SK-N-SH (cell line): ENCODE measurements at regions not wholly inside any gene's neighbourhood (a gene's known extent, or its start where the extent isn't known, plus 50 kb on each side); places are given as distances from the start of the nearest gene placed in this dataset.

Source experiments
- CTCF ChIA-PET: fragments of 300-600, 350-600 bp; formaldehyde crosslinking; extraction: SDS; loops from one replicate; lab custom pipeline; 2021; lab: Yijun Ruan, JAX
- POLR2A ChIA-PET: fragments of 350-600 bp; sonication (Branson Sonifier 250); formaldehyde crosslinking; extraction: SDS; loops from one replicate; lab custom pipeline; 2020; ENCODE audit warnings: antibody characterized with exemption, inconsistent platforms; lab: Yijun Ruan, JAX
- DNase-seq: peaks from one replicate; pipeline ENCODE4 v3.0.0; 2012
- H2AFZ ChIP-seq: fragments of 200-600 bp; sonication (generic); 2 replicates; pipeline ENCODE4 v1.8.1; 2016; ENCODE audit warnings: antibody characterized with exemption, mild to moderate bottlenecking, low read depth
- H3F3A ChIP-seq: fragments of 200-600 bp; sonication (generic); replicated peaks from 2 replicates; pipeline ENCODE3; 2016; ENCODE audit warnings: antibody characterized with exemption, mild to moderate bottlenecking; ENCODE audit not compliant: insufficient read depth
- H3K27ac ChIP-seq, 2 experiments: fragments of 200-500 bp in 1 of 2; fragments of 200-600 bp in 1 of 2; sonication (Bioruptor generic) in 1 of 2; sonication (generic), shearing (Covaris generic) in 1 of 2; 2 replicates each; pipeline versions ENCODE4 v1.5.1 to v1.6.1; 2014 to 2016; ENCODE audit warnings: low read depth in 2 of 2, inconsistent platforms in 1 of 2, low read length in 1 of 2, mild to moderate bottlenecking in 1 of 2, mixed read lengths in 1 of 2
- H3K27me3 ChIP-seq: fragments of 200-600 bp; sonication (generic), shearing (Covaris generic); 2 replicates; pipeline ENCODE4 v1.6.1; 2016; ENCODE audit warnings: mixed run types; ENCODE audit not compliant: insufficient read depth
- H3K36me3 ChIP-seq, 2 experiments: fragments of 200-500 bp in 1 of 2; fragments of 200-600 bp in 1 of 2; sonication (Bioruptor generic) in 1 of 2; sonication (generic) in 1 of 2; replicated peaks in 1 of 2; 2 replicates each; pipeline versions ENCODE3 to v1.5.1; 2014 to 2016; ENCODE audit warnings: low read length in 1 of 2, mild to moderate bottlenecking in 1 of 2; ENCODE audit not compliant: insufficient read depth in 2 of 2, control insufficient read depth in 1 of 2
- H3K4me1 ChIP-seq, 2 experiments: fragments of 200-500 bp in 1 of 2; fragments of 200-600 bp in 1 of 2; sonication (Bioruptor generic) in 1 of 2; sonication (generic), shearing (Covaris generic) in 1 of 2; 2 replicates each; pipeline versions ENCODE4 v1.5.1 to v1.6.1; 2014 to 2016; ENCODE audit warnings: low read depth in 1 of 2, low read length in 1 of 2, mixed run types in 1 of 2; ENCODE audit not compliant: insufficient read depth in 2 of 2, control insufficient read depth in 1 of 2
- H3K4me2 ChIP-seq: fragments of 200-600 bp; sonication (generic), shearing (Covaris generic); 2 replicates; pipeline ENCODE4 v1.6.1; 2017; ENCODE audit warnings: mixed run types
- H3K4me3 ChIP-seq, 2 experiments: fragments of 200-500 bp in 1 of 2; fragments of 200-600 bp in 1 of 2; sonication (Bioruptor generic) in 1 of 2; sonication (generic), shearing (Covaris generic) in 1 of 2; 2 replicates each; pipeline versions ENCODE4 v1.5.1 to v1.8.1; 2014 to 2016; ENCODE audit warnings: low read depth in 2 of 2, inconsistent platforms in 1 of 2, low read length in 1 of 2, mild to moderate bottlenecking in 1 of 2, mixed read lengths in 1 of 2, moderate library complexity in 1 of 2
- H3K79me2 ChIP-seq: fragments of 200-600 bp; sonication (generic); 2 replicates; pipeline ENCODE4 v1.8.1; 2017; ENCODE audit warnings: mild to moderate bottlenecking; ENCODE audit not compliant: insufficient read depth
- H3K9ac ChIP-seq: fragments of 200-600 bp; sonication (generic); 2 replicates; pipeline ENCODE4 v1.6.1; 2017; ENCODE audit warnings: mixed run types
- H3K9me2 ChIP-seq: fragments of 200-600 bp; sonication (generic); 2 replicates; pipeline ENCODE4 v1.6.1; 2017; ENCODE audit warnings: mixed run types
- H3K9me3 ChIP-seq: fragments of 200-600 bp; sonication (generic); 2 replicates; pipeline ENCODE4 v1.6.1; 2017; ENCODE audit warnings: mixed run types, mild to moderate bottlenecking, moderate library complexity
- H4K20me1 ChIP-seq: fragments of 200-600 bp; sonication (generic); 2 replicates; pipeline ENCODE4 v1.6.1; 2017; ENCODE audit warnings: mild to moderate bottlenecking, mixed run types; ENCODE audit not compliant: insufficient read depth
- CHD2 ChIP-seq: fragments of 150-350 bp; IDR thresholded peaks from 2 replicates; pipeline ENCODE4 v1.6.1; 2018; ENCODE audit warnings: low read length; ENCODE audit not compliant: partially characterized antibody
- ELF1 ChIP-seq: IDR thresholded peaks from 2 replicates; pipeline ENCODE4 v1.4.0; 2012
- EP300 ChIP-seq, 2 experiments: IDR thresholded peaks; 2 replicates each; pipeline versions ENCODE4 v1.4.0 to v1.6.1; 2012; ENCODE audit warnings: borderline replicate concordance in 1 of 2, low read depth in 1 of 2, low read length in 1 of 2
- FOXM1 ChIP-seq: IDR thresholded peaks from 2 replicates; pipeline ENCODE4 v1.4.0; 2012; ENCODE audit warnings: low read depth, mild to moderate bottlenecking
- GABPA ChIP-seq: IDR thresholded peaks from 2 replicates; pipeline ENCODE4 v1.4.0; 2012; ENCODE audit warnings: low read depth, mild to moderate bottlenecking
- GATA2 ChIP-seq: sonication (generic); formaldehyde crosslinking; IDR thresholded peaks from 2 replicates; pipeline ENCODE4 v1.5.0; 2020; ENCODE audit warnings: mild to moderate bottlenecking, missing genetic modification reagents
- NFIC ChIP-seq: IDR thresholded peaks from 2 replicates; pipeline ENCODE4 v1.4.0; 2012; ENCODE audit warnings: borderline replicate concordance
- RAD21 ChIP-seq: IDR thresholded peaks from 2 replicates; pipeline ENCODE4 v1.6.1; 2012; ENCODE audit warnings: mild to moderate bottlenecking, low read length
- RCOR1 ChIP-seq: fragments of 150-350 bp; IDR thresholded peaks from 2 replicates; pipeline ENCODE4 v1.6.1; 2017; ENCODE audit warnings: antibody characterized with exemption, low read length
- RFX5 ChIP-seq: IDR thresholded peaks from 2 replicates; pipeline ENCODE4 v1.6.1; 2012; ENCODE audit warnings: mild to moderate bottlenecking, improper control_type of control experiment, low read length
- RXRA ChIP-seq: IDR thresholded peaks from 2 replicates; pipeline ENCODE4 v1.4.0; 2012; ENCODE audit warnings: low read depth, mild to moderate bottlenecking, borderline replicate concordance
- SMC3 ChIP-seq: IDR thresholded peaks from 2 replicates; pipeline ENCODE4 v1.6.1; 2012; ENCODE audit warnings: low read depth, low read length, improper control_type of control experiment
- TAF1 ChIP-seq: IDR thresholded peaks from 2 replicates; pipeline ENCODE4 v1.6.1; 2012; ENCODE audit warnings: low read depth, mild to moderate bottlenecking, low read length, moderate library complexity, borderline replicate concordance
- TCF12 ChIP-seq: IDR thresholded peaks from 2 replicates; pipeline ENCODE4 v1.4.0; 2012
- YY1 ChIP-seq: IDR thresholded peaks from 2 replicates; pipeline ENCODE4 v1.4.0; 2012; ENCODE audit warnings: low read depth, mild to moderate bottlenecking
- WGBS: methylation state at CpG from one replicate; pipeline ENCODE4 v1.1.6; 2017; ENCODE audit warnings: low lambda C conversion rate; 5-methylcytosine and 5-hydroxymethylcytosine counted together
- TF ChIP-seq, protein P1 (sequence below): IDR thresholded peaks from 2 replicates; pipeline ENCODE4 v1.4.0; 2012; ENCODE audit warnings: low read depth, borderline replicate concordance
- TF ChIP-seq, protein P2 (sequence below): IDR thresholded peaks from 2 replicates; pipeline ENCODE4; 2012
- TF ChIP-seq, protein P3 (sequence below): fragments of 150-350 bp; IDR thresholded peaks from 2 replicates; pipeline ENCODE4 v1.6.1; 2016; ENCODE audit warnings: mild to moderate bottlenecking, low read depth, low read length

GRCh38 chr3:64393193-64393592 lies 167.9 kb upstream of the PRICKLE2 start:
- CTCF ChIA-PET, result interaction anchor here (1.2 to 2.2 kb wide), 4 partner anchors 13 to 363 kb away, joined by 5 to 8 read pairs (median 6); no protein-coding TSS in a partner anchor
- no peaks in the 10 kb centered on the region for H3K79me2 ChIP-seq

GRCh38 chr3:64392001-64392400 lies 166.7 kb upstream of the PRICKLE2 start:
- Histone ChIP-seq H2AFZ (no peak overlapping the region), H3K36me3 (no peaks in the 10 kb centered on the region), H4K20me1 (no peaks in the 10 kb centered on the region), H3K4me2 (no peak overlapping the region), H3F3A (no peaks in the 10 kb centered on the region), H3K9me3 (no peaks in the 10 kb centered on the region), H3K4me3 (no peak overlapping the region), H3K27ac (no peak overlapping the region), H3K9me2 (no peaks in the 10 kb centered on the region), H3K79me2 (no peaks in the 10 kb centered on the region), H3K9ac (no peak overlapping the region), H3K27me3 (no peaks in the 10 kb centered on the region), H3K4me1 (peaks cover 0 to 5% of the 10 kb centered on the region in 2 experiments; a peak in 2 of 4 replicates)
- no peak for TF ChIP-seq EP300 (IDR thresholded peaks at IDR 0.05; ENCODE audit: borderline replicate concordance in 1 of 2, low read depth in 1 of 2, low read length in 1 of 2)
- TF ChIP-seq FOXM1, result no peak
- no peak for TF ChIP-seq ELF1
- TF ChIP-seq SMC3, result no peak
- TF ChIP-seq TCF12, result peak; percentile 11; the same call in 1 of the 2 replicates
- ChIA-PET POLR2A (no interaction called here), CTCF (interaction anchor here (1.0 to 2.2 kb wide), 5 partner anchors 14 to 369 kb away, joined by 4 to 8 read pairs (median 6); no protein-coding TSS in a partner anchor)
- DNase-seq, result no peak
- WGBS, result 86% methylated on average over 6 of the region's 6 CpGs

More at GRCh38 chr3:64393193-64393592, 167.9 kb upstream of the PRICKLE2 start:
- Histone ChIP-seq H3K27ac (no peak overlapping the region), H3K9ac (no peak overlapping the region), H3K9me3 (no peaks in the 10 kb centered on the region), H3K4me2 (no peak overlapping the region), H2AFZ (no peak overlapping the region), H3F3A (no peaks in the 10 kb centered on the region), H3K27me3 (no peaks in the 10 kb centered on the region), H4K20me1 (no peaks in the 10 kb centered on the region), H3K36me3 (no peaks in the 10 kb centered on the region), H3K9me2 (no peaks in the 10 kb centered on the region), H3K4me3 (no peak overlapping the region)
- no peak for DNase-seq
- TF ChIP-seq FOXM1 (no peak), ELF1 (no peak), TCF12 (no peak)
- TF ChIP-seq, protein P1, sequence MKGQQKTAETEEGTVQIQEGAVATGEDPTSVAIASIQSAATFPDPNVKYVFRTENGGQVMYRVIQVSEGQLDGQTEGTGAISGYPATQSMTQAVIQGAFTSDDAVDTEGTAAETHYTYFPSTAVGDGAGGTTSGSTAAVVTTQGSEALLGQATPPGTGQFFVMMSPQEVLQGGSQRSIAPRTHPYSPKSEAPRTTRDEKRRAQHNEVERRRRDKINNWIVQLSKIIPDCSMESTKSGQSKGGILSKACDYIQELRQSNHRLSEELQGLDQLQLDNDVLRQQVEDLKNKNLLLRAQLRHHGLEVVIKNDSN, result no peak
- TF ChIP-seq, protein P2, sequence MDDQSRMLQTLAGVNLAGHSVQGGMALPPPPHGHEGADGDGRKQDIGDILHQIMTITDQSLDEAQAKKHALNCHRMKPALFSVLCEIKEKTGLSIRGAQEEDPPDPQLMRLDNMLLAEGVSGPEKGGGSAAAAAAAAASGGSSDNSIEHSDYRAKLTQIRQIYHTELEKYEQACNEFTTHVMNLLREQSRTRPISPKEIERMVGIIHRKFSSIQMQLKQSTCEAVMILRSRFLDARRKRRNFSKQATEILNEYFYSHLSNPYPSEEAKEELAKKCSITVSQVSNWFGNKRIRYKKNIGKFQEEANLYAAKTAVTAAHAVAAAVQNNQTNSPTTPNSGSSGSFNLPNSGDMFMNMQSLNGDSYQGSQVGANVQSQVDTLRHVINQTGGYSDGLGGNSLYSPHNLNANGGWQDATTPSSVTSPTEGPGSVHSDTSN, result no peak
- TF ChIP-seq, all 33 proteins: peak for 0
- 94% methylated on average over 5 of the region's 5 CpGs for WGBS
- H3K4me1 ChIP-seq, result peaks cover 0 to 8% of the 10 kb centered on the region in 2 experiments; a peak in 3 of 4 replicates
- POLR2A ChIA-PET, result no interaction called here

GRCh38 chr3:64390893-64391292 lies 165.6 kb upstream of the PRICKLE2 start:
- no peaks in the 10 kb centered on the region for H3K79me2 ChIP-seq
- H3F3A ChIP-seq, result no peaks in the 10 kb centered on the region
- H4K20me1 ChIP-seq, result no peaks in the 10 kb centered on the region
- no peak overlapping the region for H3K27ac ChIP-seq
- H3K9me3 ChIP-seq, result no peaks in the 10 kb centered on the region
- POLR2A ChIA-PET, result no interaction called here
- H3K36me3 ChIP-seq, result no peaks in the 10 kb centered on the region
- TF ChIP-seq GABPA (no peak), TAF1 (no peak), RXRA (no peak), NFIC (no peak), EP300 (IDR thresholded peaks at IDR 0.05; ENCODE audit: borderline replicate concordance in 1 of 2, low read depth in 1 of 2, low read length in 1 of 2) (no peak), YY1 (no peak), RFX5 (no peak), RAD21 (no peak), CHD2 (no peak), RCOR1 (no peak), SMC3 (no peak), GATA2 (CRISPR knock-in tag) (no peak), FOXM1 (no peak)
- TF ChIP-seq, protein P1, result no peak
- TF ChIP-seq, protein P3, sequence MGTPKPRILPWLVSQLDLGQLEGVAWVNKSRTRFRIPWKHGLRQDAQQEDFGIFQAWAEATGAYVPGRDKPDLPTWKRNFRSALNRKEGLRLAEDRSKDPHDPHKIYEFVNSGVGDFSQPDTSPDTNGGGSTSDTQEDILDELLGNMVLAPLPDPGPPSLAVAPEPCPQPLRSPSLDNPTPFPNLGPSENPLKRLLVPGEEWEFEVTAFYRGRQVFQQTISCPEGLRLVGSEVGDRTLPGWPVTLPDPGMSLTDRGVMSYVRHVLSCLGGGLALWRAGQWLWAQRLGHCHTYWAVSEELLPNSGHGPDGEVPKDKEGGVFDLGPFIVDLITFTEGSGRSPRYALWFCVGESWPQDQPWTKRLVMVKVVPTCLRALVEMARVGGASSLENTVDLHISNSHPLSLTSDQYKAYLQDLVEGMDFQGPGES, result no peak
- DNase-seq, result no peak
- no peaks in the 10 kb centered on the region for H3K4me1 ChIP-seq
- H3K9me2 ChIP-seq, result no peaks in the 10 kb centered on the region
- no peak overlapping the region for H3K4me3 ChIP-seq
- no peak overlapping the region for H2AFZ ChIP-seq
- no peak overlapping the region for H3K9ac ChIP-seq
- CTCF ChIA-PET, result interaction anchor here (1.0 kb wide), 1 partner anchor 9 kb away, joined by 3 read pairs; no protein-coding TSS in a partner anchor
- H3K4me2 ChIP-seq, result no peak overlapping the region
- no peaks in the 10 kb centered on the region for H3K27me3 ChIP-seq
